Posterior vena cava (tissue), 2 donors: ENCODE measurements at regions not wholly inside any gene's neighbourhood (a gene's known extent, or its start where the extent isn't known, plus 50 kb on each side); places are given as distances from the start of the nearest gene placed in this dataset.

ENCODE experiments used
- DNase-seq: peaks from one replicate; pipeline ENCODE4 v3.0.0-alpha.2; 2020; ENCODE audit warnings: low spot score
- intact Hi-C, 2 donors: fragments of 100-400 bp; cut with DNase I; formaldehyde crosslinking; loops; one replicate each; pipeline versions ENCODE4 v1.14.1 to v1.14.2; 2022 to 2023
- donor health status: DM: yes; HTN: yes; CAD: no.
- donor health status: DM: yes; HTN: yes; CAD: no.

DNA sequence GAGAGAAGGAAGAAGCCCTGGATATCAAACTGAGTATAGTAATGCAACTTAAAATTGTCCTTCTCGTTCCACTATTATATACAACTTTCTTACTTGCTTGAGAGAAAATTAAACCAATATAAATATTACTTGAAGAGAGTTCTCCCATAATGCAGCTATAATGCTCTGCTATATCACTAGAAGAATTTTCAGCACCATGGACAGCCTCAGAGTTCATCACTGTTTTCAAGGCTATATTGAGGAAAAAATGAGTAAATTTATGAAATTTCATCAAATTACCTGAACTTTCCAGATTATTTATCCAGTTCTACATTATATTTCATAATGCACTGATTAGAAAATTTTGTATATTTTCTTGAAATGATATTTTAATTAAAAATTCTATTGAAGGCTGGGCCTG, 1053.5 kb upstream of the FAM98A start:
- intact Hi-C loops, result no loop called here
- DNase-seq, result no peak

- intact Hi-C loops, result no loop called here
- no peak for DNase-seq
Measured at GRCh38 chr2:34646901-34647300, 1047.8 kb upstream of the FAM98A start.

- DNase-seq, result no peak
- intact Hi-C loops, result no loop called here
Measured at GRCh38 chr2:34632327-34632726, 1033.2 kb upstream of the FAM98A start.

DNA sequence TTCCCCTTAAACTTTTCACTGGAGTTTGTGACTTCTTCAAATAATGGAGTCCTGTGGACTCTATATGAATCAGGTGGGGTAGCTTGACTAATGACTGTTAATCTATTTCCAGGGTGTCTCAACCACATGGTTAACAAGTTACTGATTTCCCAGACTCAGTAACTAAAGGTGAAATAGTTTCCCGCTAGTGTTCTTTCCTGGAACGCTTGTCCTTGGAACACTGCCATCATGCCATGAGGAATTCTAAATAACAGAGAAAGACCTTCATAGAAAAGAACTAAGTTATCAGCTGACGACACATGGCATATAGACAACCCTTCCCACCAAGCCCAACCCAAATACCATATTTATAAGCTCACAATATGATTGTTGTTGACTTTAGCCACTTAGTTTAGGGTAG, 1027.9 kb upstream of the FAM98A start:
- intact Hi-C loops, result no loop called here

GRCh38 chr2:34604164-34604563, 1005.1 kb upstream of the FAM98A start:
- no peak for DNase-seq
- intact Hi-C loops, result no loop called here

More for the DNA sequence above, 1027.9 kb upstream of the FAM98A start:
- no peak for DNase-seq

GRCh38 chr2:34602262-34602661, 1003.2 kb upstream of the FAM98A start:
- no peak for DNase-seq
- intact Hi-C loops, result no loop called here

GRCh38 chr2:34601561-34601960, 1002.5 kb upstream of the FAM98A start:
- DNase-seq, result no peak
- intact Hi-C loops, result no loop called here

DNA sequence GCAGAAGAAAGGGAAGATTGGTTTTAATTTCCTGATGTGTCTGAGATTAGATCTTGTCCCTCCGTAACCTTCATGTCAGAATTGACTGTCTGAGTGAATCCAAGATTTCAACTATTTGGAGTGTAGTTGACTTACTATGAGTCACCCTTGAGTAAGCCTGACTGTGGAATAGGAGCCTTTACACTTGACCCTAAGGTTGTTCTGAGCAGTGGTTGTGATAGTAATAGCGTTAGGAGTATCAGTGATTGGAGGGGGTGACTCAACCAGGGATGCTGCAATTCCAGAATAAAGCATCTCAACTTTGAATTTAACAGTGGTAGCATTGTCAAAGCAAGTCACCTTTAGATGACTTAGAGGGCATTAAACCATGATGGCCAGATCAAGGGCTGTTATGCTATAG, 979.5 kb upstream of the FAM98A start:
- intact Hi-C loops, result no loop called here

GRCh38 chr2:34570266-34570872, 971.3 kb upstream of the FAM98A start:
- intact Hi-C loops, result no loop called here
- DNase-seq, result no peak

More for the DNA sequence above, 979.5 kb upstream of the FAM98A start:
- DNase-seq, result no peak

- no peak for DNase-seq
- intact Hi-C loops, result no loop called here
Measured at GRCh38 chr2:34567128-34567527, 968.0 kb upstream of the FAM98A start.

GRCh38 chr2:34552337-34552736, 953.2 kb upstream of the FAM98A start:
- no peak for DNase-seq
- intact Hi-C loops, result no loop called here

DNA sequence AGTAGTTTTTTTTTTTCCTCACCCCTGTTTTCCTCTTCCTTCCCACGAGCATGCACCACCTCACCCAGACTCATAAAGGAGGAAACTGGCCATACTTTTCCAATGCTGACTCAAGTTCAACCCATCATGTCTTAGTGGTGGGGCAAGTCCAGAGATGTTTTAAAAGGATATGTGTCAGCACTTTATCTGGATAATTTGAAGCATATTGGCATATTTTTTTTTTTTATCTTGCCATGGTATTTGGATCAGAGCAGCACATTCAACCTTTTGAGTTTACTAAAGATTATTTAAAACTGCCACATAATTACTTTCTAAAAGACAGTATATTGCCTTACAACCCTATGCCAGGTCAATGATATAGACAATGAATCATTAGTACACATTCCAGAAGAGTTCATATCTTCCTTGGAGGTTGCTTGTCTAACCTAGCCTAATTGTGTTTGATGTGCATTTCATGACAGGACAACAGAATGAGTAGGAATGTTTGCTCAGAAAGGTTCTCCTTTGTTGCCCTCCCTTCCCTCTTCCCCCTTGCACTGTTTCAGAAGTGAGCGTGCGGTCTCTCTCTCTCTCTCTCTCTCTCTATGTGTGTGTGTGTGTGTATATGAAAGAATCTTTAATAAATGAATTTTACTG, 950.7 kb upstream of the FAM98A start:
- DNase-seq, result no peak
- intact Hi-C loops, result no loop called here

GRCh38 chr2:34547900-34548299, 948.8 kb upstream of the FAM98A start:
- intact Hi-C loops, result no loop called here
- DNase-seq, result no peak

DNA sequence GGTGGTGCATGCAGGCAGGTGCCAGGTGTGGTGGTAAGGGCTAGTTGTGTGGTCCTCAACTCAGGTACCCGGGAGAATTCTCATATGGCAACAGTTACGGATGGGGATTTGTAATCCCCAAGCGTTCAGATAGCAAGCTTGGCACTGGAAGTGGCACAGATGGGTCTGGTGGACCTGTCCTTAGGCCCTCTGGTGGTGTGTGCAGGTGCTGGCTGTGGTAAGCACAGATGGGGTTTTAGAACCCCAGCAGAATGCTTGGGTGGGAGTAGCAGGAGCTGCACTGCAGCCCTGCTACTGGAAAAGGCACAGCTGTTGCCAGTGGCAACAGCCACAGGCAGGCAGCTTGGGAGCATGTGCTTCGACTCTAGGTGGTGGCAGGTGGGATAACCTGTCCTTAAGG, 948.2 kb upstream of the FAM98A start:
- intact Hi-C loops, result no loop called here
- DNase-seq, result no peak

GRCh38 chr2:34545486-34546136, 946.5 kb upstream of the FAM98A start:
- no peak for DNase-seq
- intact Hi-C loops, result no loop called here

DNA sequence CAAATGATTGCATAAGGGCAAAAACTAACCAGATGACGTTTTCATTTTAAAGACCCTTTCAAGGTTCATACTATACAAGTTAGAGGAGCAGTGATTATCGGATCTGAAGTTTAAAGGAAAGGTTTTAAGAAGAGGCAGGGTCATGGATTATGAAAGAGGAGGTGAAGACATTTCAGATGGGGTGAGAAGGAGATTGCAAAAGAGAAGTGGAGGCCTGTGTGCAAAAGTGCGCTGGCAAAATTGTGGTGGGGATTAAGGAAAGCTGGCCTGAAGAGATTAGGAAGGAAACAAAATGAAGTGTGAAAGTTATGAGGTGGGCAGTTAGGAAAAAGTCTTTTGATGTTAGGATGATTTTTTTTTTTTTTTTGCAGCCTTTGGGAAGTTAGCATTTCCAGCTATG, 935.7 kb upstream of the FAM98A start:
- intact Hi-C loops, result no loop called here
- DNase-seq, result no peak

DNA sequence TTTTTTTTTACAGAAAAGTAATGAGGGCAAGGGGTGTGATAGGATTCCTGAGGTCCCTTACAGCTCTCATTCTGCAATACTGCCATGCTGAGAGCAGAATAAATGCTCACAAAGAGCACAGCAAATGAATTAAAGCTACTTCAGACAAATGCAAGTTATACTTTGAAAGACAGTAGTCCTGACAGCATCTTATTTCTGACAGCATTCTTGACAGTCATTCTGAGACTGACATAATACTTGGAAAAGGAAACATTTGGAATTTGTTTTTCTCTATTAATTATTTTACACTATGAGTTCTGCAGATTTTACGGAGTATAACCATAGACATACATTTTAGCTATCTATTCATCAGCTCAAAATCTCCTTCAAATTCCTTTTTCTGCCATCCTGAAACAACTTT, 935.2 kb upstream of the FAM98A start:
- intact Hi-C loops, result no loop called here
- no peak for DNase-seq

GRCh38 chr2:34533585-34534183, 934.6 kb upstream of the FAM98A start:
- no peak for DNase-seq
- intact Hi-C loops, result no loop called here

DNA sequence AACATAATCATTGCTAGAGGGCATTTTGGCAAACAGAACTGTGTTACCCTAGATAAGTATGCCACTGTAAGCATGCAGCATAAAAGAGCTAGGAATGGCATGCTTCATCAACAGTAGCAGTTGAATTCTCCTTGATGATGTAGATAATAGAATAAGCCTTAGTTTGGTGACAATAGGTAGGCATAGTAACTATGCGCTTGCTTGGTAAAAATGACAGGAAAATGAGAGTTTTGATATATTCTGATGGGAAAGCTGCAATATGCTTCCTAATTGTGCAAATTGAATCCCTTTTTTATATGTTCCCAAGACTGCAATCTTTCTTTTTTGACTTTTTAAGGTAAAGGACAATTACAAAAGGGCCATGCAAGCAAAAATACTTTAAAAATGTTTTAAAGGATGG, 930.9 kb upstream of the FAM98A start:
- no peak for DNase-seq
- intact Hi-C loops, result no loop called here

GRCh38 chr2:34523958-34524514, 924.9 kb upstream of the FAM98A start:
- intact Hi-C loops, result no loop called here
- DNase-seq, result no peak
